GM23338 (cell line): ENCODE measurements at regions not wholly inside any gene's neighbourhood (a gene's known extent, or its start where the extent isn't known, plus 50 kb on each side); places are given as distances from the start of the nearest gene placed in this dataset.

Experiments
- ATAC-seq: fragments of 200-7000 bp; cut with Tn5 transposase; 3 replicates; pipeline ENCODE4 v1.9.1; 2020
- DNase-seq: peaks from one replicate; pipeline ENCODE4 v3.0.0-alpha.2; 2015; ENCODE audit warnings: low spot score
- H2AFZ ChIP-seq: fragments of 200-600 bp; sonication (generic); 2 replicates; pipeline ENCODE4 v1.8.0; 2016; ENCODE audit warnings: antibody characterized with exemption, mild to moderate bottlenecking, moderate library complexity
- H3F3A ChIP-seq: fragments of 200-600 bp; sonication (generic); replicated peaks from 2 replicates; pipeline ENCODE4 v1.8.0; 2017; ENCODE audit warnings: antibody characterized with exemption, mixed run types, low read depth
- H3K27ac ChIP-seq: fragments of 200-600 bp; sonication (generic); 2 replicates; pipeline ENCODE4 v1.6.1; 2016; ENCODE audit warnings: low read depth
- H3K27me3 ChIP-seq: fragments of 200-600 bp; sonication (generic); 2 replicates; pipeline ENCODE4 v1.8.0; 2016; ENCODE audit warnings: mild to moderate bottlenecking, mixed run types, moderate library complexity; ENCODE audit not compliant: insufficient read depth
- H3K36me3 ChIP-seq: fragments of 200-600 bp; sonication (generic); 2 replicates; pipeline ENCODE4 v1.8.0; 2016; ENCODE audit warnings: mild to moderate bottlenecking; ENCODE audit not compliant: insufficient read depth
- H3K4me1 ChIP-seq: fragments of 200-600 bp; sonication (generic); 2 replicates; pipeline ENCODE4 v1.8.0; 2016; ENCODE audit warnings: mild to moderate bottlenecking, moderate library complexity; ENCODE audit not compliant: insufficient read depth
- H3K4me2 ChIP-seq: fragments of 200-600 bp; sonication (generic); 2 replicates; pipeline ENCODE4 v1.7.1; 2017; ENCODE audit warnings: mixed run types
- H3K4me3 ChIP-seq: fragments of 200-600 bp; sonication (generic); 2 replicates; pipeline ENCODE4 v1.6.1; 2016; ENCODE audit warnings: mixed run types
- H3K79me2 ChIP-seq: fragments of 200-600 bp; sonication (generic); replicated peaks from 2 replicates; pipeline ENCODE4 v1.8.0; 2017; ENCODE audit warnings: mild to moderate bottlenecking; ENCODE audit not compliant: insufficient read depth
- H3K9me2 ChIP-seq: fragments of 200-600 bp; sonication (generic); 2 replicates; pipeline ENCODE4 v1.8.0; 2017; ENCODE audit not compliant: insufficient read depth
- H4K20me1 ChIP-seq: fragments of 200-600 bp; sonication (generic); replicated peaks from 2 replicates; pipeline ENCODE4 v1.8.0; 2017; ENCODE audit warnings: mild to moderate bottlenecking; ENCODE audit not compliant: insufficient read depth
- H3K27ac Mint-ChIP-seq: 2 replicates; pipeline ENCODE4 v1.8.0; 2020; ENCODE audit warnings: inconsistent platforms, mild to moderate bottlenecking, moderate library complexity, mixed read lengths
- H3K27me3 Mint-ChIP-seq: 3 replicates; pipeline ENCODE4 v1.8.0; 2022; ENCODE audit warnings: low read depth, mild to moderate bottlenecking, moderate library complexity, mixed read lengths, inconsistent platforms; ENCODE audit not compliant: insufficient read depth, poor library complexity
- H3K36me3 Mint-ChIP-seq: 3 replicates; pipeline ENCODE4 v1.8.0; 2021; ENCODE audit warnings: low read depth, mild to moderate bottlenecking, inconsistent platforms, moderate library complexity, mixed read lengths
- H3K4me1 Mint-ChIP-seq: 3 replicates; pipeline ENCODE4 v1.8.0; 2020; ENCODE audit warnings: mild to moderate bottlenecking, inconsistent platforms, mixed read lengths
- H3K4me3 Mint-ChIP-seq: 3 replicates; pipeline ENCODE4 v1.8.0; 2021; ENCODE audit warnings: moderate library complexity, mild to moderate bottlenecking, inconsistent platforms, mixed read lengths
- H3K9me3 Mint-ChIP-seq: 3 replicates; pipeline ENCODE4 v1.8.0; 2020; ENCODE audit warnings: moderate library complexity, mild to moderate bottlenecking, inconsistent platforms, mixed read lengths
- CREB1 ChIP-seq: fragments of 250-450 bp; sonication (Bioruptor Pico); IDR thresholded peaks from 2 replicates; pipeline ENCODE4 v1.5.0; 2020; ENCODE audit warnings: low read depth, mild to moderate bottlenecking, moderate library complexity
- EZH2phosphoT487 ChIP-seq: fragments of 200-600 bp; sonication (generic); IDR thresholded peaks from one replicate; pipeline ENCODE4 v1.8.1; 2018; ENCODE audit warnings: antibody characterized with exemption; ENCODE audit not compliant: unreplicated experiment
- JUNB ChIP-seq: IDR thresholded peaks from one replicate; pipeline ENCODE4 v1.6.1; 2016; ENCODE audit warnings: antibody characterized with exemption; ENCODE audit not compliant: unreplicated experiment
- STAT1 ChIP-seq: IDR thresholded peaks from one replicate; pipeline ENCODE4 v1.6.1; 2016; ENCODE audit warnings: antibody characterized with exemption; ENCODE audit not compliant: unreplicated experiment
- ZNF331 ChIP-seq: fragments of 250-450 bp; sonication (Bioruptor Pico); IDR thresholded peaks from 2 replicates; pipeline ENCODE4 v1.5.0; 2020; ENCODE audit warnings: low read depth, mild to moderate bottlenecking, moderate library complexity
- TF ChIP-seq, protein P1 (sequence below): fragments of 250-450 bp; sonication (Bioruptor Pico); IDR thresholded peaks from 2 replicates; pipeline ENCODE4 v1.5.0; 2020; ENCODE audit warnings: mild to moderate bottlenecking, moderate library complexity
- TF ChIP-seq, protein P2 (sequence below): IDR thresholded peaks from 2 replicates; pipeline ENCODE4 v1.6.1; 2016; ENCODE audit warnings: antibody characterized with exemption

DNA sequence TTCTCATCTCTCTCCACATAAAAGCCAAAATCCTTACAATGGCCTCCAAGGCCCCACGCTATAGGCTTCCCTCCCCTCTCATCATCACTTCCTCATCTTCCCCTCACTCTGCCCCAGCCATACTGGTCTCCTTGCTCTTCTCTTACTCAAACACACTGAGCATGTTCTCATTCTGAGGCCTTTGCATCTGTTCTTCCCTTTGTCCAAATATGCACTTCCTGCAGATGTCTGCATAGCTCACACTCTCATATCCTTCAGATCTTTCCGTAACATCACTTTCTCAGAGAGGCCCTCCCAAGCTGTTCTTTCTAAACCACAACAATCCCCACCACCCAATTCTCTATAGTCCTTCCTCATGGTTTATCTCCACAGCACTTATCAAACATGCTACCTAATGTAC, 284.1 kb downstream of the HHIPL2 start (continued):
- TF ChIP-seq, protein P1, sequence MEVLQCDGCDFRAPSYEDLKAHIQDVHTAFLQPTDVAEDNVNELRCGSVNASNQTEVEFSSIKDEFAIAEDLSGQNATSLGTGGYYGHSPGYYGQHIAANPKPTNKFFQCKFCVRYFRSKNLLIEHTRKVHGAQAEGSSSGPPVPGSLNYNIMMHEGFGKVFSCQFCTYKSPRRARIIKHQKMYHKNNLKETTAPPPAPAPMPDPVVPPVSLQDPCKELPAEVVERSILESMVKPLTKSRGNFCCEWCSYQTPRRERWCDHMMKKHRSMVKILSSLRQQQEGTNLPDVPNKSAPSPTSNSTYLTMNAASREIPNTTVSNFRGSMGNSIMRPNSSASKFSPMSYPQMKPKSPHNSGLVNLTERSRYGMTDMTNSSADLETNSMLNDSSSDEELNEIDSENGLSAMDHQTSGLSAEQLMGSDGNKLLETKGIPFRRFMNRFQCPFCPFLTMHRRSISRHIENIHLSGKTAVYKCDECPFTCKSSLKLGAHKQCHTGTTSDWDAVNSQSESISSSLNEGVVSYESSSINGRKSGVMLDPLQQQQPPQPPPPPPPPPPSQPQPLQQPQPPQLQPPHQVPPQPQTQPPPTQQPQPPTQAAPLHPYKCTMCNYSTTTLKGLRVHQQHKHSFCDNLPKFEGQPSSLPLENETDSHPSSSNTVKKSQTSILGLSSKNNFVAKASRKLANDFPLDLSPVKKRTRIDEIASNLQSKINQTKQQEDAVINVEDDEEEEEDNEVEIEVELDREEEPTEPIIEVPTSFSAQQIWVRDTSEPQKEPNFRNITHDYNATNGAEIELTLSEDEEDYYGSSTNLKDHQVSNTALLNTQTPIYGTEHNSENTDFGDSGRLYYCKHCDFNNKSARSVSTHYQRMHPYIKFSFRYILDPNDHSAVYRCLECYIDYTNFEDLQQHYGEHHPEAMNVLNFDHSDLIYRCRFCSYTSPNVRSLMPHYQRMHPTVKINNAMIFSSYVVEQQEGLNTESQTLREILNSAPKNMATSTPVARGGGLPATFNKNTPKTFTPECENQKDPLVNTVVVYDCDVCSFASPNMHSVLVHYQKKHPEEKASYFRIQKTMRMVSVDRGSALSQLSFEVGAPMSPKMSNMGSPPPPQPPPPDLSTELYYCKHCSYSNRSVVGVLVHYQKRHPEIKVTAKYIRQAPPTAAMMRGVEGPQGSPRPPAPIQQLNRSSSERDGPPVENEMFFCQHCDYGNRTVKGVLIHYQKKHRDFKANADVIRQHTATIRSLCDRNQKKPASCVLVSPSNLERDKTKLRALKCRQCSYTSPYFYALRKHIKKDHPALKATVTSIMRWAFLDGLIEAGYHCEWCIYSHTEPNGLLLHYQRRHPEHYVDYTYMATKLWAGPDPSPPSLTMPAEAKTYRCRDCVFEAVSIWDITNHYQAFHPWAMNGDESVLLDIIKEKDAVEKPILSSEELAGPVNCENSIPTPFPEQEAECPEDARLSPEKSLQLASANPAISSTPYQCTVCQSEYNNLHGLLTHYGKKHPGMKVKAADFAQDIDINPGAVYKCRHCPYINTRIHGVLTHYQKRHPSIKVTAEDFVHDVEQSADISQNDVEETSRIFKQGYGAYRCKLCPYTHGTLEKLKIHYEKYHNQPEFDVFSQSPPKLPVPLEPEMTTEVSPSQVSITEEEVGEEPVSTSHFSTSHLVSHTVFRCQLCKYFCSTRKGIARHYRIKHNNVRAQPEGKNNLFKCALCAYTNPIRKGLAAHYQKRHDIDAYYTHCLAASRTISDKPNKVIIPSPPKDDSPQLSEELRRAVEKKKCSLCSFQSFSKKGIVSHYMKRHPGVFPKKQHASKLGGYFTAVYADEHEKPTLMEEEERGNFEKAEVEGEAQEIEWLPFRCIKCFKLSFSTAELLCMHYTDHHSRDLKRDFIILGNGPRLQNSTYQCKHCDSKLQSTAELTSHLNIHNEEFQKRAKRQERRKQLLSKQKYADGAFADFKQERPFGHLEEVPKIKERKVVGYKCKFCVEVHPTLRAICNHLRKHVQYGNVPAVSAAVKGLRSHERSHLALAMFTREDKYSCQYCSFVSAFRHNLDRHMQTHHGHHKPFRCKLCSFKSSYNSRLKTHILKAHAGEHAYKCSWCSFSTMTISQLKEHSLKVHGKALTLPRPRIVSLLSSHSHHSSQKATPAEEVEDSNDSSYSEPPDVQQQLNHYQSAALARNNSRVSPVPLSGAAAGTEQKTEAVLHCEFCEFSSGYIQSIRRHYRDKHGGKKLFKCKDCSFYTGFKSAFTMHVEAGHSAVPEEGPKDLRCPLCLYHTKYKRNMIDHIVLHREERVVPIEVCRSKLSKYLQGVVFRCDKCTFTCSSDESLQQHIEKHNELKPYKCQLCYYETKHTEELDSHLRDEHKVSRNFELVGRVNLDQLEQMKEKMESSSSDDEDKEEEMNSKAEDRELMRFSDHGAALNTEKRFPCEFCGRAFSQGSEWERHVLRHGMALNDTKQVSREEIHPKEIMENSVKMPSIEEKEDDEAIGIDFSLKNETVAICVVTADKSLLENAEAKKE (CRISPR knock-in tag), result no peak
- TF ChIP-seq, protein P2, sequence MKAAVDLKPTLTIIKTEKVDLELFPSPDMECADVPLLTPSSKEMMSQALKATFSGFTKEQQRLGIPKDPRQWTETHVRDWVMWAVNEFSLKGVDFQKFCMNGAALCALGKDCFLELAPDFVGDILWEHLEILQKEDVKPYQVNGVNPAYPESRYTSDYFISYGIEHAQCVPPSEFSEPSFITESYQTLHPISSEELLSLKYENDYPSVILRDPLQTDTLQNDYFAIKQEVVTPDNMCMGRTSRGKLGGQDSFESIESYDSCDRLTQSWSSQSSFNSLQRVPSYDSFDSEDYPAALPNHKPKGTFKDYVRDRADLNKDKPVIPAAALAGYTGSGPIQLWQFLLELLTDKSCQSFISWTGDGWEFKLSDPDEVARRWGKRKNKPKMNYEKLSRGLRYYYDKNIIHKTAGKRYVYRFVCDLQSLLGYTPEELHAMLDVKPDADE, result no peak
- TF ChIP-seq JUNB (no peak), EZH2phosphoT487 (no peak)

DNA sequence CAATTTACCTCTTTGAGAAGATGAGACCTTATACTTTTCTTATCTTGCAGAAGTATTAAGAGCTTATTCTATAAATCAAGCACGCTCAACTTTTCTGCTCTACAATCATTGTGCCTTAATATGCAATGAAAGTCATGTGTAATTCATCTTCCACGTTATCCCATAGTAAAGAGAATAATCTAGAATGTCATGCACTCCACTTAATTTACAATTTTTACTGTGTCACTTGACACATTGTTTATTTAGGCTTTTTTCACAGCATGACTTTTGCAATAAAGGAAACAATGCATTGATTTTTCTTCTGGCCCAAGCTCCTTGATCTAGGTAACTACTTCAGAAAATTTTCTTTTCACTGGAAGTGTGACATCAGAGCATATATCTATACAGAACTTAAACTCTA, 290.9 kb downstream of the HHIPL2 start:
- Histone ChIP-seq H4K20me1 (no peaks in the 10 kb centered on the region), H3K36me3 (no peaks in the 10 kb centered on the region), H3K27ac (no peak overlapping the region), H3K27me3 (no peaks in the 10 kb centered on the region), H3K79me2 (no peaks in the 10 kb centered on the region), H3K4me1 (peaks cover 10% of the 10 kb centered on the region), H3K9me2 (peaks cover 4% of the 10 kb centered on the region; the same call in 1 of the 2 replicates), H3K4me2 (no peak overlapping the region), H2AFZ (no peak overlapping the region), H3F3A (no peaks in the 10 kb centered on the region), H3K4me3 (no peak overlapping the region)
- H3K4me1 Mint-ChIP-seq, result peaks cover 8% of the 10 kb centered on the region
- H3K27ac Mint-ChIP-seq, result no peak overlapping the region
- ATAC-seq (no peak), DNase-seq (no peak)
- H3K36me3 Mint-ChIP-seq, result no peaks in the 10 kb centered on the region; the same call in 2 of the 3 replicates
- TF ChIP-seq, protein P1 (CRISPR knock-in tag), result no peak
- TF ChIP-seq STAT1 (no peak), ZNF331 (no peak), CREB1 (no peak)
- peaks cover 8% of the 10 kb centered on the region; the same call in 2 of the 3 replicates for H3K9me3 Mint-ChIP-seq
- no peak overlapping the region for H3K4me3 Mint-ChIP-seq
- H3K27me3 Mint-ChIP-seq, result no peaks in the 10 kb centered on the region
